ENCODE measurements at regions not wholly inside any gene's neighbourhood (a gene's known extent, or its start where the extent isn't known, plus 50 kb on each side); places are given as distances from the start of the nearest gene placed in this dataset.
"Not testable (repeated sequence)": the region's sequence is repeated elsewhere in the genome, so short reads cannot be mapped to it uniquely, and the experiment has no call there.

- H3K4me2 ChIP-seq (ENCODE audit: insufficient read depth in 1 of 2, low read depth in 2 of 2, low read length in 2 of 2) = no peak overlapping the region
- H3K27me3 ChIP-seq (replicated peaks in 1 of 4; ENCODE audit: control insufficient read depth in 3 of 4, extremely low read depth in 1 of 4, insufficient read depth in 3 of 4, low read length in 3 of 4) = no peaks in the 10 kb centered on the region
- H2BK120ac ChIP-seq (replicated peaks; ENCODE audit: low read depth, low read length) = no peak overlapping the region
- no peaks in the 10 kb centered on the region for H3K36me3 ChIP-seq (ENCODE audit: control insufficient read depth in 2 of 4, insufficient read depth in 4 of 4, low read length in 3 of 4)
- H3K4me1 ChIP-seq (replicated peaks in 1 of 4; ENCODE audit: control insufficient read depth in 3 of 4, insufficient read depth in 4 of 4, low read length in 3 of 4) = no peaks in the 10 kb centered on the region
- H3K23ac ChIP-seq (ENCODE audit: insufficient read length) = no peak overlapping the region
- H2AFZ ChIP-seq (ENCODE audit: low read length) = no peak overlapping the region
- no peaks in the 10 kb centered on the region for H3K9me3 ChIP-seq (ENCODE audit: insufficient read depth in 2 of 2, low read depth in 1 of 2, low read length in 1 of 2)
- ChIA-PET POLR2A (ENCODE audit: partially characterized antibody) (no interaction called here), CTCF (ENCODE audit: partially characterized antibody) (no interaction called here)
- TF ChIP-seq KDM1A (IDR thresholded peaks at IDR 0.05; ENCODE audit: borderline replicate concordance, low read length) (no peak), SP1 (IDR thresholded peaks at IDR 0.05; ENCODE audit: low read depth, low read length) (no peak)
- no peak overlapping the region for H4K5ac ChIP-seq (ENCODE audit: insufficient read length, low read depth, low read length)
- WGBS, 2 experiments (ENCODE audit: extremely low coverage in 1 of 2, insufficient coverage in 1 of 2, insufficient read length in 1 of 2, insufficient replicate concordance in 2 of 2, low coverage in 1 of 2, low lambda C conversion rate in 2 of 2, missing lambda C conversion rate in 1 of 2) = 71% methylated on average over 1 of the region's 1 CpG; no CpG with 5 or more reads in 1 of the 2 experiments
- no peak overlapping the region for H2BK12ac ChIP-seq (ENCODE audit: low read depth, low read length)
- no peak overlapping the region for H4K91ac ChIP-seq (replicated peaks; ENCODE audit: insufficient read length, low read length)
- no peaks in the 10 kb centered on the region for H4K20me1 ChIP-seq (replicated peaks in 1 of 2; ENCODE audit: control insufficient read depth in 1 of 2, insufficient read depth in 2 of 2, low read length in 2 of 2)
- FAIRE-seq (no peak), DNase-seq (ENCODE audit: low read depth in 1 of 2, low spot score in 2 of 2) (no peak)
- no peak overlapping the region for H3K9ac ChIP-seq (replicated peaks in 1 of 4; ENCODE audit: extremely low read depth in 1 of 4, low read depth in 3 of 4, low read length in 3 of 4)
- H2AK5ac ChIP-seq (ENCODE audit: low read depth, low read length) = no peak overlapping the region
- H3K56ac ChIP-seq (replicated peaks; ENCODE audit: insufficient read length, low read depth, low read length) = no peak overlapping the region
- no peak overlapping the region for H2BK5ac ChIP-seq (ENCODE audit: low read depth, low read length)
- no peak overlapping the region for H3K14ac ChIP-seq (ENCODE audit: insufficient read length)
- H3K27ac ChIP-seq (ENCODE audit: low read depth, low read length) = no peak overlapping the region
- H2BK20ac ChIP-seq (ENCODE audit: low read length) = no peak overlapping the region
- no peak overlapping the region for H4K8ac ChIP-seq (ENCODE audit: extremely low read depth, insufficient read depth, low read length)
- no peak overlapping the region for H2BK15ac ChIP-seq (ENCODE audit: low read length)
- no peaks in the 10 kb centered on the region for H3K79me2 ChIP-seq (ENCODE audit: control insufficient read depth in 1 of 2, insufficient read depth in 2 of 2, low read length in 2 of 2)
- H3K18ac ChIP-seq (ENCODE audit: extremely low read depth, low read length) = no peak overlapping the region
- no peak overlapping the region for H3K4ac ChIP-seq (replicated peaks; ENCODE audit: insufficient read length, low read depth, low read length)
- no peaks in the 10 kb centered on the region; the same call in 1 of the 2 replicates for H3K23me2 ChIP-seq (ENCODE audit: low read depth, low read length)
- no peaks in the 10 kb centered on the region for H3K79me1 ChIP-seq (ENCODE audit: low read depth, low read length)
- H3K4me3 ChIP-seq (ENCODE audit: extremely low read depth in 1 of 4, insufficient read depth in 2 of 4, low read depth in 3 of 4, low read length in 4 of 4) = no peak overlapping the region
Measured at GRCh38 chr11:81548123-81548522, 1185.5 kb downstream of the FAM181B start.

GRCh38 chr11:81539806-81540205 is 1193.9 kb downstream of the FAM181B start:
- H3K18ac ChIP-seq (ENCODE audit: extremely low read depth, low read length); H4K91ac ChIP-seq (replicated peaks; ENCODE audit: insufficient read length, low read length); H2BK20ac ChIP-seq (ENCODE audit: low read length); H4K8ac ChIP-seq (ENCODE audit: extremely low read depth, insufficient read depth, low read length); FAIRE-seq; H2BK5ac ChIP-seq (ENCODE audit: low read depth, low read length); H3K79me1 ChIP-seq (ENCODE audit: low read depth, low read length); H2BK12ac ChIP-seq (ENCODE audit: low read depth, low read length); H2BK120ac ChIP-seq (replicated peaks; ENCODE audit: low read depth, low read length); H2AFZ ChIP-seq (ENCODE audit: low read length); H3K4me1 ChIP-seq (replicated peaks in 1 of 4; ENCODE audit: control insufficient read depth in 3 of 4, insufficient read depth in 4 of 4, low read length in 3 of 4); H3K4me2 ChIP-seq (ENCODE audit: insufficient read depth in 1 of 2, low read depth in 2 of 2, low read length in 2 of 2); H2AK5ac ChIP-seq (ENCODE audit: low read depth, low read length); H3K36me3 ChIP-seq (ENCODE audit: control insufficient read depth in 2 of 4, insufficient read depth in 4 of 4, low read length in 3 of 4); H3K9ac ChIP-seq (replicated peaks in 1 of 4; ENCODE audit: extremely low read depth in 1 of 4, low read depth in 3 of 4, low read length in 3 of 4); H3K56ac ChIP-seq (replicated peaks; ENCODE audit: insufficient read length, low read depth, low read length); H3K23me2 ChIP-seq (ENCODE audit: low read depth, low read length); H3K4me3 ChIP-seq (ENCODE audit: extremely low read depth in 1 of 4, insufficient read depth in 2 of 4, low read depth in 3 of 4, low read length in 4 of 4); H4K20me1 ChIP-seq (replicated peaks in 1 of 2; ENCODE audit: control insufficient read depth in 1 of 2, insufficient read depth in 2 of 2, low read length in 2 of 2); H4K5ac ChIP-seq (ENCODE audit: insufficient read length, low read depth, low read length); H3K27me3 ChIP-seq (replicated peaks in 1 of 4; ENCODE audit: control insufficient read depth in 3 of 4, extremely low read depth in 1 of 4, insufficient read depth in 3 of 4, low read length in 3 of 4); H2BK15ac ChIP-seq (ENCODE audit: low read length); H3K79me2 ChIP-seq (ENCODE audit: control insufficient read depth in 1 of 2, insufficient read depth in 2 of 2, low read length in 2 of 2); CTCF ChIA-PET (ENCODE audit: partially characterized antibody); H3K4ac ChIP-seq (replicated peaks; ENCODE audit: insufficient read length, low read depth, low read length); H3K14ac ChIP-seq (ENCODE audit: insufficient read length); DNase-seq (ENCODE audit: low read depth in 1 of 2, low spot score in 2 of 2); POLR2A ChIA-PET (ENCODE audit: partially characterized antibody); H3K27ac ChIP-seq (ENCODE audit: low read depth, low read length); H3K23ac ChIP-seq (ENCODE audit: insufficient read length): not testable (repeated sequence)
- peaks cover 5 to 11% of the 10 kb centered on the region in 2 experiments; a peak in 1 of 4 replicates for H3K9me3 ChIP-seq (ENCODE audit: insufficient read depth in 2 of 2, low read depth in 1 of 2, low read length in 1 of 2)
- 98% methylated on average over 9 of the region's 12 CpGs; no CpG with 5 or more reads in 1 of the 2 experiments for WGBS, 2 experiments (ENCODE audit: extremely low coverage in 1 of 2, insufficient coverage in 1 of 2, insufficient read length in 1 of 2, insufficient replicate concordance in 2 of 2, low coverage in 1 of 2, low lambda C conversion rate in 2 of 2, missing lambda C conversion rate in 1 of 2)

Measured in H1 (cell line).